ENCODE measurements at regions not wholly inside any gene's neighbourhood (a gene's known extent, or its start where the extent isn't known, plus 50 kb on each side); places are given as distances from the start of the nearest gene placed in this dataset.

DNA sequence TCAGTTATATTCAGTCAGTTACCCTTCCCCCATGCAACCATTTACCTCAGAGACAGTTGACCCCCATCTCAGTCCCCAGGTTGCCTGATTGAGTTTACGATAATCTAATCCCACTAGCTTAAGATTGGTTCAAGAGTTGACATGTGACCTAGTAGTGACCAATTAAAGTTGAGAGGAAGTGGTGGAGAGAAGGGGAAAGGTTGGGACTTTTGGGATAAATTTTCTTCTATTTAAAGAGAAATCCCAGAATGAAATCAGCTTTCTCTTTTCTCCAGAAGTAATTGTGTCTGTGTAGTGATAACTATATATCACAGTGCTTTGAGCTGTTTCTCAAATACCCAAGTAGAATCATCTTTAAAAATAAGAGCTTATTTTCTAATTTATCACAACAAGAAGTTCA is 396.7 kb upstream of the CLINT1 start:
- H3K4me3 ChIP-seq (ENCODE audit: low read depth in 1 of 2, low read length in 2 of 2) = no peak overlapping the region
- no peak overlapping the region for H3K4me2 ChIP-seq (ENCODE audit: insufficient read depth, low read length)
- no peaks in the 10 kb centered on the region for H3K79me2 ChIP-seq (ENCODE audit: insufficient read depth, low read length)

DNA sequence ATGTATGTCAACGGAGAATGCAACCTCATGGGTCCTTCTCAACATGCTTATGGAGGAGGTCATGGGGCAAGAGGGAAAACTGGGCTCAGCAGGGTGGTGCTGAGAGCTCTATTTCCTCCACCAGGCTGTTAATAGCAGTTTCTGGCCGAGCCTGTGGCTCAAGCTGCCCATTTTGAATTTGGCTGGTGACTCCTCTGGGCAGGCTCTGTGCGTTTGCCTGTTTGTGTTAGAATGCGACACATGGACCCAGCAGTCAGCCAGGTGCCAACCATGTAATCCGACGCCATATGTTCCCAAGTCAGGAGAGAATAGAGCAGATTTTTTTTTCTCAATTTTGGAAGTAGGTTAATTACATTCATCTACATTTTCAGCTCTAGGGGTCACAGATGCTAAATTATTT is 387.7 kb upstream of the CLINT1 start:
- Histone ChIP-seq H2AFZ (ENCODE audit: low read depth, low read length) (no peak overlapping the region), H3K36me3 (ENCODE audit: insufficient read depth, low read length) (no peaks in the 10 kb centered on the region), H4K20me1 (ENCODE audit: insufficient read depth, low read length) (no peaks in the 10 kb centered on the region), H3K27ac (ENCODE audit: low read length) (peak overlapping the region; percentile 84), H3K4me1 (ENCODE audit: insufficient read depth, low read length) (peaks cover 27% of the 10 kb centered on the region), H3K27me3 (ENCODE audit: insufficient read depth, low read length, poor library complexity) (no peaks in the 10 kb centered on the region), H3K4me2 (ENCODE audit: insufficient read depth, low read length) (no peak overlapping the region), H3K79me2 (ENCODE audit: insufficient read depth, low read length) (no peaks in the 10 kb centered on the region), H3K9ac (ENCODE audit: low read depth, low read length) (no peak overlapping the region), H3K9me3 (ENCODE audit: insufficient read depth, low read length, severe bottlenecking) (no peaks in the 10 kb centered on the region), H3K4me3 (ENCODE audit: low read depth in 1 of 2, low read length in 2 of 2) (no peak overlapping the region)
- no peak for DNase-seq
- ATAC-seq (ENCODE audit: insufficient read depth, low read depth) = no peak
- no peak for TF ChIP-seq EZH2 (IDR thresholded peaks at IDR 0.05; ENCODE audit: borderline replicate concordance, low read depth, low read length, severe bottlenecking)
- TF ChIP-seq, protein P1, sequence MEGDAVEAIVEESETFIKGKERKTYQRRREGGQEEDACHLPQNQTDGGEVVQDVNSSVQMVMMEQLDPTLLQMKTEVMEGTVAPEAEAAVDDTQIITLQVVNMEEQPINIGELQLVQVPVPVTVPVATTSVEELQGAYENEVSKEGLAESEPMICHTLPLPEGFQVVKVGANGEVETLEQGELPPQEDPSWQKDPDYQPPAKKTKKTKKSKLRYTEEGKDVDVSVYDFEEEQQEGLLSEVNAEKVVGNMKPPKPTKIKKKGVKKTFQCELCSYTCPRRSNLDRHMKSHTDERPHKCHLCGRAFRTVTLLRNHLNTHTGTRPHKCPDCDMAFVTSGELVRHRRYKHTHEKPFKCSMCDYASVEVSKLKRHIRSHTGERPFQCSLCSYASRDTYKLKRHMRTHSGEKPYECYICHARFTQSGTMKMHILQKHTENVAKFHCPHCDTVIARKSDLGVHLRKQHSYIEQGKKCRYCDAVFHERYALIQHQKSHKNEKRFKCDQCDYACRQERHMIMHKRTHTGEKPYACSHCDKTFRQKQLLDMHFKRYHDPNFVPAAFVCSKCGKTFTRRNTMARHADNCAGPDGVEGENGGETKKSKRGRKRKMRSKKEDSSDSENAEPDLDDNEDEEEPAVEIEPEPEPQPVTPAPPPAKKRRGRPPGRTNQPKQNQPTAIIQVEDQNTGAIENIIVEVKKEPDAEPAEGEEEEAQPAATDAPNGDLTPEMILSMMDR (IDR thresholded peaks at IDR 0.05; ENCODE audit: borderline replicate concordance, extremely low read depth, low read length, poor library complexity, severe bottlenecking) = no peak

More for the DNA sequence above, 396.7 kb upstream of the CLINT1 start:
- H2AFZ ChIP-seq (ENCODE audit: low read depth, low read length) = no peak overlapping the region
- H3K9me3 ChIP-seq (ENCODE audit: insufficient read depth, low read length, severe bottlenecking) = no peaks in the 10 kb centered on the region
- H3K27ac ChIP-seq (ENCODE audit: low read length) = no peak overlapping the region
- TF ChIP-seq, protein P1 (IDR thresholded peaks at IDR 0.05; ENCODE audit: borderline replicate concordance, extremely low read depth, low read length, poor library complexity, severe bottlenecking) = no peak
- no peak for TF ChIP-seq EZH2 (IDR thresholded peaks at IDR 0.05; ENCODE audit: borderline replicate concordance, low read depth, low read length, severe bottlenecking)
- no peaks in the 10 kb centered on the region for H3K4me1 ChIP-seq (ENCODE audit: insufficient read depth, low read length)
- H3K36me3 ChIP-seq (ENCODE audit: insufficient read depth, low read length) = no peaks in the 10 kb centered on the region
- ATAC-seq (ENCODE audit: insufficient read depth, low read depth) = no peak
- H3K9ac ChIP-seq (ENCODE audit: low read depth, low read length) = no peak overlapping the region
- H4K20me1 ChIP-seq (ENCODE audit: insufficient read depth, low read length) = no peaks in the 10 kb centered on the region
- no peak for DNase-seq
- H3K27me3 ChIP-seq (ENCODE audit: insufficient read depth, low read length, poor library complexity) = no peaks in the 10 kb centered on the region

GRCh38 chr5:158245513-158245912 is 386.6 kb upstream of the CLINT1 start:
- Histone ChIP-seq H3K27me3 (ENCODE audit: insufficient read depth, low read length, poor library complexity) (no peaks in the 10 kb centered on the region), H2AFZ (ENCODE audit: low read depth, low read length) (peak overlapping the region; percentile 65), H4K20me1 (ENCODE audit: insufficient read depth, low read length) (no peaks in the 10 kb centered on the region), H3K4me2 (ENCODE audit: insufficient read depth, low read length) (peak overlapping the region; percentile 33; the same call in 1 of the 2 replicates), H3K9ac (ENCODE audit: low read depth, low read length) (peak overlapping the region; percentile 27), H3K27ac (ENCODE audit: low read length) (peak overlapping the region; percentile 84), H3K4me3 (ENCODE audit: low read depth in 1 of 2, low read length in 2 of 2) (no peak overlapping the region), H3K9me3 (ENCODE audit: insufficient read depth, low read length, severe bottlenecking) (no peaks in the 10 kb centered on the region), H3K36me3 (ENCODE audit: insufficient read depth, low read length) (no peaks in the 10 kb centered on the region), H3K4me1 (ENCODE audit: insufficient read depth, low read length) (peaks cover 27% of the 10 kb centered on the region), H3K79me2 (ENCODE audit: insufficient read depth, low read length) (no peaks in the 10 kb centered on the region)
- ATAC-seq (ENCODE audit: insufficient read depth, low read depth) (peak; percentile 75), DNase-seq (no peak)
- no peak for TF ChIP-seq EZH2 (IDR thresholded peaks at IDR 0.05; ENCODE audit: borderline replicate concordance, low read depth, low read length, severe bottlenecking)
- TF ChIP-seq, protein P1 (IDR thresholded peaks at IDR 0.05; ENCODE audit: borderline replicate concordance, extremely low read depth, low read length, poor library complexity, severe bottlenecking) = no peak

DNA sequence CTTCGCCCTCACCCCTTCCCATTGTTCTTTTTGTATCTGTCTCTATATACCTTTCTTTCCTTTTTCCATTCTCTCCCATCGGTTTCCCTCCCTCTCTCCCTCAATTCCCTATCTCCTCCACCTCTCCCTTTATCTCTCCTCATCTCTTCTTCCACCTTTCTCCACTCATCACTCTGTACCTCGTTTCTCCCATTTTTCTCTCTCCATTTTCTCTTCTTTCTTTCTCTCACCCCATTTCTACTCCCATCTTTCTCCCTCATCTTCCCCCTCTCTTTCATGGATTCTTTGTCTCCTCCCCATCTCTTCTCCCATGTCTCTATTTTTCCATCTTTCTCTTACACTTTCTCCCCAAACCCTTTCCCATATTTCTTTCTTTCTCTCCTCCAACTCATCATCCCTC is 385.9 kb upstream of the CLINT1 start:
- TF ChIP-seq EZH2 (IDR thresholded peaks at IDR 0.05; ENCODE audit: borderline replicate concordance, low read depth, low read length, severe bottlenecking) = no peak
- TF ChIP-seq, protein P1 (IDR thresholded peaks at IDR 0.05; ENCODE audit: borderline replicate concordance, extremely low read depth, low read length, poor library complexity, severe bottlenecking) = no peak
- 0 out of 2 replicates have a peak overlapping the region, but pooled peaks have one; percentile 27 for H3K9ac ChIP-seq (ENCODE audit: low read depth, low read length)
- no peaks in the 10 kb centered on the region for H4K20me1 ChIP-seq (ENCODE audit: insufficient read depth, low read length)
- no peaks in the 10 kb centered on the region for H3K9me3 ChIP-seq (ENCODE audit: insufficient read depth, low read length, severe bottlenecking)
- no peak overlapping the region for H3K4me2 ChIP-seq (ENCODE audit: insufficient read depth, low read length)
- no peaks in the 10 kb centered on the region for H3K27me3 ChIP-seq (ENCODE audit: insufficient read depth, low read length, poor library complexity)
- peak overlapping the region; percentile 84 for H3K27ac ChIP-seq (ENCODE audit: low read length)
- H3K4me1 ChIP-seq (ENCODE audit: insufficient read depth, low read length) = peaks cover 27% of the 10 kb centered on the region
- no peaks in the 10 kb centered on the region for H3K79me2 ChIP-seq (ENCODE audit: insufficient read depth, low read length)
- H3K36me3 ChIP-seq (ENCODE audit: insufficient read depth, low read length) = no peaks in the 10 kb centered on the region
- H2AFZ ChIP-seq (ENCODE audit: low read depth, low read length) = peak overlapping the region; percentile 65
- no peak for ATAC-seq (ENCODE audit: insufficient read depth, low read depth)
- DNase-seq = no peak
- H3K4me3 ChIP-seq (ENCODE audit: low read depth in 1 of 2, low read length in 2 of 2) = no peak overlapping the region
